GM12873 (cell line): ENCODE measurements at regions not wholly inside any gene's neighbourhood (a gene's known extent, or its start where the extent isn't known, plus 50 kb on each side); places are given as distances from the start of the nearest gene placed in this dataset.

Experiments used
- TF ChIP-seq, protein P1 (sequence below): IDR thresholded peaks from 2 replicates; pipeline ENCODE4 v1.5.1; 2012; ENCODE audit warnings: low read depth, mild to moderate bottlenecking, moderate library complexity, low read length, control low read depth; ENCODE audit not compliant: insufficient read depth; ENCODE audit errors: missing control alignments

DNA sequence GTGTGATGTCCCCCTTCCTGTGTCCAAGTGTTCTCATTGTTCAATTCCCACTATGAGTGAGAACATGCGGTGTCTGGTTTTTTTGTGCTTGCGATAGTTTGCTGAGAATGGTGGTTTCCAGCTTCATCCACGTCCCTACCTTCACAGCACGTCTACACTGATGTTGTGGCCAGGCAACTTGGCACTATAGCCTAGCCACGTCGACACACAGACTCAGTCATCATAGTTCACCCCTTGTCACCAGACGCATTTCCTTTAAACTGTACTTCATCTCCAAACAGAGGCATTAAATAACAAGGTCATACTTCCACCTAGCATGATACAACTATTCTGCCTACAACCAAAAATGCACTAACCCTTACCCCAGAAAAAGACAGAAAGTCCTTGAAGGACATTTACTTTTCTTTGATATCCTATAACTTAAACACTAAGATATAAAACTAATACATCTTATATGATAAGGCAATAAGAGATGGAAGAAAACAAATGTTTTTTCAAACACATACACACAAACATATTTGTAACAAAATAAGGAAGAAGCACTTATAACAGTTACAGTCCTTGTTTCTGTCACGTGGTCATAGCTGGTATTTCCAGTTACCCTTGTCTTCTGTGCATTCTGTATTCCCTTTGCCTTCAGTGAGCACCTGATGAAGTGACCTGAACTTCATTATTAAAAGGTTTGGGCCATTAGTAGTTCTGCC is 121.4 kb downstream of the KLF13 start:
- TF ChIP-seq, protein P1, sequence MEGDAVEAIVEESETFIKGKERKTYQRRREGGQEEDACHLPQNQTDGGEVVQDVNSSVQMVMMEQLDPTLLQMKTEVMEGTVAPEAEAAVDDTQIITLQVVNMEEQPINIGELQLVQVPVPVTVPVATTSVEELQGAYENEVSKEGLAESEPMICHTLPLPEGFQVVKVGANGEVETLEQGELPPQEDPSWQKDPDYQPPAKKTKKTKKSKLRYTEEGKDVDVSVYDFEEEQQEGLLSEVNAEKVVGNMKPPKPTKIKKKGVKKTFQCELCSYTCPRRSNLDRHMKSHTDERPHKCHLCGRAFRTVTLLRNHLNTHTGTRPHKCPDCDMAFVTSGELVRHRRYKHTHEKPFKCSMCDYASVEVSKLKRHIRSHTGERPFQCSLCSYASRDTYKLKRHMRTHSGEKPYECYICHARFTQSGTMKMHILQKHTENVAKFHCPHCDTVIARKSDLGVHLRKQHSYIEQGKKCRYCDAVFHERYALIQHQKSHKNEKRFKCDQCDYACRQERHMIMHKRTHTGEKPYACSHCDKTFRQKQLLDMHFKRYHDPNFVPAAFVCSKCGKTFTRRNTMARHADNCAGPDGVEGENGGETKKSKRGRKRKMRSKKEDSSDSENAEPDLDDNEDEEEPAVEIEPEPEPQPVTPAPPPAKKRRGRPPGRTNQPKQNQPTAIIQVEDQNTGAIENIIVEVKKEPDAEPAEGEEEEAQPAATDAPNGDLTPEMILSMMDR, result no peak

DNA sequence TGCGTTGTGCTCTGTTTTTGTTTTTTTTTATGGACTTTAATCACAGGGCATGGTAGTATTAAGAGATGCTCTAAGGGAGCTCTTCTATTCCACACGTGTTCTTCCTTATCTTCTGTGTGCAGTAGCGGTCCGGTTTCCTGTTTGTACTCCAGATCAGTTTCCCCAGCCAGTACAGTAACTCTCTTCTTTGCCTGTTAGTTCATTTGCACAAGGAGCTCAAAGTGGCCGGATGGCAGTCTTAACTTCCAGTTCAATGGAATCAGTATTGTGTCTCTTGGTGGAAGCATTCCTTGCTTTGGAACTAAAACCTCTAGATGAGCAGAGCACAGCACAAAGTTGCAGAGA is 122.0 kb downstream of the KLF13 start:
- TF ChIP-seq, protein P1, result no peak

DNA sequence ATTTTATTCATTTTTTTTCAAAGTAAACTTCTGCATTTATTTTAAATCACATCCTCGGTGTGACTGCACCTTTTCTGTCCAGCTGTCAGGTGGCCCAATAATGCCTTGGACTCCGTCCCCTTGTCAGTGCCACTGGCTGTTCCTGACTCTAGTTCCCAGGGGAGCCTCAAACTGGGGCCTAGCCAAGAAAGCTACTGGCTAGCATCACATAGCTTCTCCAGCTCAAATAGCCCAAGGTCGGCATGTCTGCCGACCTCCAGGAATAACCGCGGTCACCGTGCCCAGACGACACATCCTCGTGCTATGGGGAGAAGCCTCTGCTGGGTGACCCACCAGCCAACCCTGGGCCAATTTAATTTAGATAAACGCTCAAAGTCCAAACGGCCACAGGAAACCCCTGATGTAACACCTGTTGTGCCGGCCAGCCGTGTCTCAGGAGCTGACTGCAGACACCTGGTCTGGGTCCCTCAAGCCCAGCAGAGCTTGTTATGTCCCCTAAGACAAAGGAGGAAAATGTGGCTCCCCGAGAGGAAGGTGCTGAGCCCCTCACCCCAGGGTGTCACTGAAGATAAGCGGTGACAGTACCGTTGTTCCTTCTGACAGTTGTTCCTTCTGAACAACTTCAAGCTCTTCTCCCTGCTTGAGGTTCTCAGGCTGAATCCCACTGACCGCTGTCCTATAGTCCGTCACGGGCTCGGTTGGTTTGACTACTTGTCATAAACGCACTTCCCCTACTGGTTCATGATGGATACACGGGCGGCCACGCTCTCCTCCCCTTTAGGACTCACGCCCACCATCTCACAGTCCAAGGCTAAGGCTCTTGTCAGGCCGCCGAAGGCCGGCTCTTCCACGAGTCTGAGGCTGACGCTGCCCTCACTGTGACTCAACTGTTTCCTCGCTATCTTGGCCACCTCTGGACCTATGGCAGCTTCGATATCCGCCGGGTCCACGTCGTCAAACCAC is 126.2 kb downstream of the KLF13 start:
- TF ChIP-seq, protein P1, result no peak

DNA sequence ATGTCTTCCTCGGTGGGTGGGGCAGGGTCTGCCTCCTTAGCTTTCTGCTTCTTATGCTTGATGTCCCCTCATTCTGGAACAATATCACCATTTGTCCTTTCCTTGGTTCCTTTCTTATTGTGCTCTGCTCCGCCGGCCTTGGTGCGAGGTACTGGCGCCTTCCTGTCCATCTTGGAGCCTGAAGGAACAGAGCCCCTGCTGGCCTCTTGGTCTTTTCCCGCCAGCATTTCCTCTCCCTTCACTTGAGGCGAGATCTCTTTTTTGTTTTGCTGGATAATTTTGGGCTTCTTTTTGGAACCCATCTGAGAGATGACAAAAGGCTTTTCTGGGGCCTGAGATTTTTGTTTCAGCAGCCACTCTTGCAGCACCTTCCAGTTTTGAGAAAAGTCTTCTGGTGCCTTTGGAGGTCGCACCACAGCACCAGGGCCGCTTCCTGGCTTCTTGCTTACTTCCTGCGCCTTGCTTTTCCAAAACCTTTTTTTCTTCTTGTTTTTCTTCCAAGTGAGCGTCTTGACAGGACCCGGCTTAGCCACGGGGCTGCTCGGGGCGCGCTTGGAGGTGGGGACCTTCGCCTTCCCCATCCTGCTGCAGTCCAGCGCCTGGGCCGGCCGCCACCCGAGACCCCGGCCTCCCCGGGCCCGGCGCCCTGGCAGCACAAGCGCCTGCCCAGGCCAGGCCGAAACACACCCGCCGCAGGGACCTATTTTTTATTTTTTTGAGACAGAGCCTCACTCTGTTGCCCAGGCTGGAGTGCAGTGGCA is 127.1 kb downstream of the KLF13 start:
- TF ChIP-seq, protein P1, result no peak

DNA sequence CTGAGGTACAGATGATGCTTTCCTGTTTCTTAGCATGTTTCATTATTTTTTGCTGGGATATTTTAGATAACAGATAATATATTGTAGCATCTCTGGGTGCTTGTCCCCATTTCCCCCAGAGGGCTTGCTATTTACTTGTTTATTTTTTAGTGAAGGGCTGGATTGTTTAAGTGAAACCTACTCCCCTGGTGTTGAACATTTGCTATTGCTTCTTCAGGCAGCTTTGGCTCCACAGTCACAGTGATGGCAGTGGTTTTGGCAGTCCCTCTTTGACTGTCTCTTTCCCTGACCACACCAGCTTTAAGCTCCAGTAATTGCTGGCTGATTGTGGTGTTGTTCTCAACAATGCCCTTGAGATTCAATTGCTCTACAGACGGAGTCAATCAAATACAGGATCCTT is 128.9 kb downstream of the KLF13 start:
- TF ChIP-seq, protein P1, result peak; percentile 62

DNA sequence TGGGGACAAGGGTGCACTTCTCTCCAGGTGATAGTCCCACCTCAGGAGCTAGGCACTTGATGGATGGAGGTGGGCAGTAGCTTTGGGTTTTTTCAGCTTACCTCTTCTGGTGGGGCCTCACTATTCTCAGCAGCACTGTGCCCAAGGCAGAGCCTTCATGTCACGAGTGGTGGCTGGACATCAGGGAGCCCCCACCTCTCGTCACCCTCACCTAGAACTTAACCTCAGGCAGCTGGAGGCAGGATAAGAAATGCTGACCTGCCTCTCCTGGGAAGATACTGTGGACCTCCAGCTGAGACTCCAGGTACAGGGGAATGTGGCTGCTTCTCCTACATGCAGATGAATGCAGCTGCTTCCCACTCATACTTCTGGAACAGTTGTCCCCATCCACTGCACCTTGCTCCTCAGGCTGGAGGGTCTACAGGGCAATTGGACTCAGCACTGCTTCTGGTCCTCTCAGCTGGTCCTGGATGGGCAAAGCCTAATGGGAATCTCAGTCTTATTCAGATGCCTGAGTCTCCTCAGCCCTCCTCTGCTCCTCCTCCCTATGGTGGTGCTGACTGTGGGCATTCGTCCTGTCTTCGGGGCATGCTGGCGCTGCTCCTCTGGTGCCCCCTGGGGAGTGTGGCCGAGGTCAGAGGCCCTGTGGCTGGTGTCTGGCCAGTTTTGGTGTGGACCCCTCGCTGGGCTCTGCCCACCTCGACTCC is 129.9 kb downstream of the KLF13 start:
- TF ChIP-seq, protein P1, result no peak

DNA sequence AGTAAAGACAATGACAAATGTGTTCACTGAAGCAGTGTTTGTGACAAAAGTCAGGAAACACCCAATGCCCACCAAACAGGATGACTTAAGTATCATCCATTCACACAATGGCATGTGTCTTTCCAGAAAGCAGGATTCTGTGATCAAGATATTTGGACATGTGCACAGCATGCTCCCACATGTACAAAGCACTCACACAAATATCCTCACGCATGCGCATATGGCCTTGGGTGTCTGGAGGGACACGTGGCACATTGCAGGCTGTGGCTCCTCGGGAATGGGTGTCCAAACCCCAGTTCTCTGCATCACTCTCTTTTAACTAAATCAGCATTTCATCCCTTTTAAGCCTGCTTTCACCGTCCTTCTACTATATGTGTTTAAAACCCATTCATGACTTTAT is 130.5 kb downstream of the KLF13 start:
- TF ChIP-seq, protein P1, result no peak
